H1 (cell line): ENCODE measurements at regions not wholly inside any gene's neighbourhood (a gene's known extent, or its start where the extent isn't known, plus 50 kb on each side); places are given as distances from the start of the nearest gene placed in this dataset.

ENCODE experiments used
- CTCF ChIA-PET: fragments of 300-600 bp; sonication (Branson Sonifier 250); formaldehyde crosslinking; loops from one replicate; lab custom pipeline; 2021; ENCODE audit not compliant: partially characterized antibody; lab: Charles Lee
- POLR2A ChIA-PET: fragments of 300-600 bp; sonication (Branson Sonifier 250); formaldehyde crosslinking; loops from one replicate; lab custom pipeline; 2021; ENCODE audit warnings: inconsistent platforms; ENCODE audit not compliant: partially characterized antibody; lab: Charles Lee
- DNase-seq, 2 experiments: peaks; one replicate each; pipeline versions ENCODE4 v3.0.0 to v3.0.0-alpha.2; 2010 to 2022; ENCODE audit warnings: low spot score in 2 of 2, low read depth in 1 of 2, mixed read lengths in 1 of 2
- FAIRE-seq: peaks from 2 replicates; lab custom pipeline; 2011; peaks lifted over from hg19 to GRCh38; lab: Jason Lieb, UNC
- H2AFZ ChIP-seq: 2 replicates; pipeline ENCODE4 v1.8.1; 2012; ENCODE audit warnings: low read length, inconsistent platforms
- H2AK5ac ChIP-seq: 2 replicates; pipeline ENCODE4 v1.6.1; 2013; ENCODE audit warnings: low read depth, low read length
- H2BK120ac ChIP-seq: replicated peaks from 2 replicates; pipeline ENCODE3; 2013; ENCODE audit warnings: low read depth, low read length, inconsistent platforms
- H2BK12ac ChIP-seq: 2 replicates; pipeline ENCODE4 v1.6.1; 2013; ENCODE audit warnings: low read depth, low read length
- H2BK15ac ChIP-seq: 2 replicates; pipeline ENCODE4 v1.6.1; 2013; ENCODE audit warnings: low read length
- H2BK20ac ChIP-seq: 2 replicates; pipeline ENCODE4 v1.6.1; 2013; ENCODE audit warnings: low read length
- H2BK5ac ChIP-seq: 2 replicates; pipeline ENCODE4 v1.6.1; 2013; ENCODE audit warnings: low read depth, low read length
- H3K14ac ChIP-seq: 2 replicates; pipeline ENCODE4 v1.6.1; 2013; ENCODE audit warnings: inconsistent platforms; ENCODE audit not compliant: insufficient read length
- H3K18ac ChIP-seq: 2 replicates; pipeline ENCODE4 v1.6.1; 2013; ENCODE audit warnings: low read length; ENCODE audit errors: extremely low read depth
- H3K23ac ChIP-seq: 2 replicates; pipeline ENCODE4 v1.6.1; 2013; ENCODE audit warnings: inconsistent platforms; ENCODE audit not compliant: insufficient read length
- H3K23me2 ChIP-seq: 2 replicates; pipeline ENCODE4 v1.6.1; 2013; ENCODE audit warnings: low read depth, low read length
- H3K27ac ChIP-seq: 2 replicates; pipeline ENCODE4 v1.6.1; 2011; ENCODE audit warnings: low read depth, low read length, inconsistent platforms
- H3K27me3 ChIP-seq, 4 experiments: replicated peaks in 1 of 4; 1 replicate in 1 of 4; 2 replicates in 3 of 4; pipeline versions ENCODE4 v1.6.1 to v1.8.1; 2011 to 2013; ENCODE audit warnings: low read length in 3 of 4, mild to moderate bottlenecking in 3 of 4, inconsistent platforms in 2 of 4, mixed read lengths in 2 of 4, moderate library complexity in 1 of 4; ENCODE audit not compliant: control insufficient read depth in 3 of 4, insufficient read depth in 3 of 4; ENCODE audit errors: extremely low read depth in 1 of 4
- H3K36me3 ChIP-seq, 4 experiments: 2 replicates each; pipeline versions ENCODE4 v1.6.1 to v1.8.1; 2011 to 2013; ENCODE audit warnings: mild to moderate bottlenecking in 4 of 4, low read length in 3 of 4, moderate library complexity in 2 of 4, control low read depth in 1 of 4, inconsistent platforms in 1 of 4; ENCODE audit not compliant: insufficient read depth in 4 of 4, control insufficient read depth in 2 of 4
- H3K4ac ChIP-seq: replicated peaks from 2 replicates; pipeline ENCODE3; 2013; ENCODE audit warnings: low read length, low read depth, mixed read lengths, inconsistent platforms; ENCODE audit not compliant: insufficient read length
- H3K4me1 ChIP-seq, 4 experiments: replicated peaks in 1 of 4; 1 replicate in 1 of 4; 2 replicates in 3 of 4; pipeline versions ENCODE4 v1.6.1 to v1.8.1; 2011 to 2013; ENCODE audit warnings: low read length in 3 of 4, inconsistent platforms in 2 of 4, mixed read lengths in 1 of 4; ENCODE audit not compliant: insufficient read depth in 4 of 4, control insufficient read depth in 3 of 4
- H3K4me2 ChIP-seq, 2 experiments: 2 replicates each; pipeline versions ENCODE4 v1.6.1 to v1.8.1; 2011 to 2013; ENCODE audit warnings: low read depth in 2 of 2, low read length in 2 of 2, control low read depth in 1 of 2, inconsistent platforms in 1 of 2, mild to moderate bottlenecking in 1 of 2; ENCODE audit not compliant: insufficient read depth in 1 of 2
- H3K4me3 ChIP-seq, 4 experiments: fragments of 200-600, 300-600 bp in 1 of 4; sonication (generic), shearing (Covaris generic), sonication (Bioruptor Twin) in 1 of 4; 2 replicates each; pipeline versions ENCODE4 v1.5.1 to v1.8.1; 2011 to 2016; ENCODE audit warnings: low read length in 4 of 4, low read depth in 3 of 4, control low read depth in 2 of 4, inconsistent platforms in 2 of 4, mild to moderate bottlenecking in 2 of 4, mixed read lengths in 1 of 4, moderate library complexity in 1 of 4; ENCODE audit not compliant: insufficient read depth in 2 of 4; ENCODE audit errors: extremely low read depth in 1 of 4
- H3K56ac ChIP-seq: replicated peaks from 2 replicates; pipeline ENCODE3; 2013; ENCODE audit warnings: low read depth, mild to moderate bottlenecking, mixed read lengths, low read length, inconsistent platforms; ENCODE audit not compliant: insufficient read length
- H3K79me1 ChIP-seq: 2 replicates; pipeline ENCODE4 v1.6.1; 2013; ENCODE audit warnings: low read depth, low read length, control low read depth
- H3K79me2 ChIP-seq, 2 experiments: 2 replicates each; pipeline versions ENCODE4 v1.6.1 to v1.8.1; 2012 to 2013; ENCODE audit warnings: low read length in 2 of 2, mild to moderate bottlenecking in 2 of 2, inconsistent platforms in 1 of 2; ENCODE audit not compliant: insufficient read depth in 2 of 2, control insufficient read depth in 1 of 2
- H3K9ac ChIP-seq, 4 experiments: replicated peaks in 1 of 4; 1 replicate in 1 of 4; 2 replicates in 3 of 4; pipeline versions ENCODE4 v1.6.1 to v1.8.1; 2011 to 2013; ENCODE audit warnings: low read depth in 3 of 4, low read length in 3 of 4, control low read depth in 2 of 4, mild to moderate bottlenecking in 2 of 4, moderate library complexity in 2 of 4, inconsistent platforms in 1 of 4; ENCODE audit errors: extremely low read depth in 1 of 4
- H3K9me3 ChIP-seq, 2 experiments: 2 replicates each; pipeline versions ENCODE4 v1.6.1 to v1.8.1; 2012 to 2013; ENCODE audit warnings: mild to moderate bottlenecking in 2 of 2, moderate library complexity in 2 of 2, control low read depth in 1 of 2, inconsistent platforms in 1 of 2, low read depth in 1 of 2, low read length in 1 of 2, mixed read lengths in 1 of 2; ENCODE audit not compliant: insufficient read depth in 2 of 2
- H4K20me1 ChIP-seq, 2 experiments: replicated peaks in 1 of 2; 2 replicates each; pipeline versions ENCODE3 to v1.8.1; 2011 to 2013; ENCODE audit warnings: inconsistent platforms in 2 of 2, low read length in 2 of 2, mild to moderate bottlenecking in 1 of 2; ENCODE audit not compliant: insufficient read depth in 2 of 2, control insufficient read depth in 1 of 2
- H4K5ac ChIP-seq: 2 replicates; pipeline ENCODE4 v1.6.1; 2013; ENCODE audit warnings: low read length, low read depth, mixed read lengths, inconsistent platforms; ENCODE audit not compliant: insufficient read length
- H4K8ac ChIP-seq: 2 replicates; pipeline ENCODE4 v1.8.0; 2013; ENCODE audit warnings: mild to moderate bottlenecking, moderate library complexity, low read length, inconsistent platforms; ENCODE audit not compliant: insufficient read depth; ENCODE audit errors: extremely low read depth
- H4K91ac ChIP-seq: replicated peaks from 2 replicates; pipeline ENCODE3; 2013; ENCODE audit warnings: low read length, mixed read lengths, inconsistent platforms; ENCODE audit not compliant: insufficient read length
- ATF2 ChIP-seq: IDR thresholded peaks from 2 replicates; pipeline ENCODE4 v1.6.1; 2012; ENCODE audit warnings: low read length, inconsistent platforms
- BACH1 ChIP-seq: IDR thresholded peaks from 2 replicates; pipeline ENCODE4 v1.6.1; 2012; ENCODE audit warnings: low read length, improper control_type of control experiment
- BCL11A ChIP-seq, 2 experiments: IDR thresholded peaks; one replicate each; pipeline ENCODE4 v1.6.1; 2011; ENCODE audit warnings: low read depth in 2 of 2, low read length in 2 of 2, mild to moderate bottlenecking in 2 of 2
- CBX5 ChIP-seq: fragments of 300-800, 300-1000 bp; sonication (generic); IDR thresholded peaks from 2 replicates; pipeline ENCODE4 v1.7.1; 2016; ENCODE audit warnings: antibody characterized with exemption, low read length, low read depth
- FOSL1 ChIP-seq: IDR thresholded peaks from 2 replicates; pipeline ENCODE4 v1.6.1; 2011; ENCODE audit warnings: mild to moderate bottlenecking, low read depth, low read length, moderate library complexity; ENCODE audit not compliant: insufficient read depth
- GTF2F1 ChIP-seq: IDR thresholded peaks from 2 replicates; pipeline ENCODE4 v1.6.1; 2012; ENCODE audit warnings: low read depth, low read length, improper control_type of control experiment, borderline replicate concordance
- NANOG ChIP-seq: IDR thresholded peaks from 2 replicates; pipeline ENCODE4 v1.6.1; 2011; ENCODE audit warnings: low read length, low read depth, mild to moderate bottlenecking, inconsistent platforms; ENCODE audit not compliant: insufficient read depth, poor library complexity, severe bottlenecking
- RAD21 ChIP-seq, 2 experiments: IDR thresholded peaks in 1 of 2; conservative IDR thresholded peaks in 1 of 2; 2 replicates each; pipeline ENCODE4 v1.6.1; 2011; ENCODE audit warnings: low read depth in 2 of 2, low read length in 2 of 2, improper control_type of control experiment in 1 of 2, inconsistent platforms in 1 of 2, mild to moderate bottlenecking in 1 of 2, moderate library complexity in 1 of 2
- RBBP5 ChIP-seq: IDR thresholded peaks from 2 replicates; pipeline ENCODE4 v1.7.1; 2012; ENCODE audit warnings: low read depth, mild to moderate bottlenecking, inconsistent platforms, low read length, moderate library complexity, borderline replicate concordance
- SP1 ChIP-seq: IDR thresholded peaks from 2 replicates; pipeline ENCODE4 v1.6.1; 2011; ENCODE audit warnings: low read depth, low read length
- SP2 ChIP-seq: IDR thresholded peaks from 2 replicates; pipeline ENCODE4 v1.6.1; 2012; ENCODE audit warnings: mild to moderate bottlenecking, low read length, inconsistent platforms
- TAF1 ChIP-seq: IDR thresholded peaks from 2 replicates; pipeline ENCODE4 v1.6.1; 2011; ENCODE audit warnings: mild to moderate bottlenecking, low read depth, low read length
- WGBS, 2 experiments: shearing (Covaris generic) in 1 of 2; methylation state at CpG; one replicate each; pipeline versions ENCODE4 v1.1.6 to v1.1.7; 2013 to 2015; ENCODE audit warnings: low lambda C conversion rate in 2 of 2, mixed read lengths in 2 of 2, inconsistent platforms in 1 of 2, low coverage in 1 of 2, missing lambda C conversion rate in 1 of 2; ENCODE audit not compliant: insufficient replicate concordance in 2 of 2, insufficient coverage in 1 of 2, insufficient read length in 1 of 2; ENCODE audit errors: extremely low coverage in 1 of 2, missing lambda C conversion rate in 1 of 2; 5-methylcytosine and 5-hydroxymethylcytosine counted together

GRCh38 chr2:82340578-82341053, 2036.1 kb upstream of the LRRTM1 start:
- Histone ChIP-seq H3K27ac (no peak overlapping the region), H3K18ac (no peak overlapping the region), H4K5ac (no peak overlapping the region), H3K4ac (no peak overlapping the region), H2AFZ (0 out of 2 replicates have a peak overlapping the region, but pooled peaks have one; percentile 70), H3K23ac (no peak overlapping the region), H3K79me2 (no peaks in the 10 kb centered on the region), H4K20me1 (no peaks in the 10 kb centered on the region), H2BK15ac (no peak overlapping the region), H3K23me2 (no peaks in the 10 kb centered on the region), H3K9ac (no peak overlapping the region), H2BK120ac (no peak overlapping the region), H3K14ac (no peak overlapping the region), H2BK12ac (no peak overlapping the region), H4K91ac (no peak overlapping the region), H3K79me1 (no peaks in the 10 kb centered on the region), H3K9me3 (no peaks in the 10 kb centered on the region), H3K36me3 (no peaks in the 10 kb centered on the region), H2BK20ac (0 out of 2 replicates have a peak overlapping the region, but pooled peaks have one; percentile 68), H3K56ac (no peak overlapping the region), H3K27me3 (no peaks in the 10 kb centered on the region), H3K4me2 (no peak overlapping the region), H3K4me1 (0 out of 7 replicates have a peak, but pooled peaks cover 0 to 2% (median 0%) of the 10 kb centered on the region in 4 experiments), H3K4me3 (no peak overlapping the region), H4K8ac (no peak overlapping the region), H2BK5ac (no peak overlapping the region), H2AK5ac (no peak overlapping the region)
- TF ChIP-seq BACH1 (no peak), SP1 (no peak), ATF2 (no peak), SP2 (no peak), CBX5 (no peak), TAF1 (no peak), GTF2F1 (no peak), NANOG (no peak), BCL11A (IDR thresholded peaks at IDR 0.05; ENCODE audit: low read depth in 2 of 2, low read length in 2 of 2) (no peak), FOSL1 (no peak), RAD21 (IDR thresholded peaks at IDR 0.05 in 1 of 2, conservative IDR thresholded peaks at IDR 0.05 in 1 of 2; ENCODE audit: low read depth in 2 of 2, low read length in 2 of 2) (no peak), RBBP5 (no peak)
- 95% methylated on average over 2 of the region's 2 CpGs; no CpG with 5 or more reads in 1 of the 2 experiments for WGBS, 2 experiments
- DNase-seq (no peak), FAIRE-seq (no peak)
- ChIA-PET CTCF (interaction anchor here (0.6 kb wide), 1 partner anchor 287 kb away, joined by 3 read pairs; no protein-coding TSS in a partner anchor), POLR2A (no interaction called here)
